ENCODE measurements at regions not wholly inside any gene's neighbourhood (a gene's known extent, or its start where the extent isn't known, plus 50 kb on each side); places are given as distances from the start of the nearest gene placed in this dataset.

DNA sequence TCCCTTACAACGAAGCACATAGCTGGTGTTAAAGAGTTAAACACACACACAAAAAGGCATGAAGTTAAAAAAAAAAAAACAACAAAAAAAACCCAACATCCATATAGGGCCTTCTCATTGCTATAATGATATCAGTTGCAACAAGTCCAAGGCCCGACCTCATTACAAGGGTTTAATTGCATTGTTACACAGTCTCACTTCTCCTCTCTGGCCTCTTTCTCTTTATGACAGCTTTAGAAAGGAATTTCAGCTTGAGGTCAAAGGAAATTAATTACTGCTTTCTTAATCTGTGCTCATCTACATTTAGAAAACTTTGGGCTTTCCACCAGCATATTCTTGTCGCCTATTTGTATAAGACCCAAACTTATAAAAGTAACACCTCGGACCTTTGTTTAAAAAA is 342.1 kb downstream of the NR2F2 start:
- no peak for DNase-seq (ENCODE audit: low read depth)

GRCh38 chr15:96678386-96678785 is 347.9 kb downstream of the NR2F2 start:
- DNase-seq (ENCODE audit: low read depth): no peak

DNA sequence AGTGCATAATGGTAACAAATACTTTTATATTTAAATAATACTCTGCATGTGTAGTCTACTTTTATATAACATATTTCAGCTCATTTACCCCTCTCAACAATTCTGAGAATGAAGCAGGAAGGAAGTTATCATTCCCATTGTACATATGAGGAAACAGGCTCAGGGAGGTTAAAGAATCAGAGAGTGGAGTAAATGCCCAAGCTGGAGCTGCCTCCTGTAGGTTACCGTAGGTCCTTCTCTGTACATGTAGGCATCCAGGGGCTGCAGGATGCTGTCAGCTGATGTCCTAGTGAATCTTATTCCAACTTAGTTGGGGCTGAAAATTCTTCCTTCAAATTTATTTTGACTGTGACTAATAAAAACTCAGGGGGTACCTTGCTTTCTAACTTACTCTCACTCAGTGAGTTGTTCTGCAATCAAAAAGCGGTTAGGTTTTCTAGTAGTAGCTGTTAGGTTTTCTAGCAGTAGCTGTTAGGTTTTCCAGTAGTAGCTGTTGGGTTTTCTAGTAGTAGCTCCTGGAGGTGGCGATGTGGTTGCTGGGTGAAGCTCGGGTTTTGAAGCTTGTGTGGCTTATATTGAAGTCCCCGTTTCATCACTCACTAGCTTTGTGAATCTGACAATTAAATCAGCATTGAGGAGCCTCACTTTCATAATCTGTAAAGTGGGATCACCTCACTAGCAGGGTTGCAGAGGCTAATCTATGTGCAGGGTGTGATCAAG is 357.0 kb downstream of the NR2F2 start:
- DNase-seq (ENCODE audit: low read depth): no peak

DNA sequence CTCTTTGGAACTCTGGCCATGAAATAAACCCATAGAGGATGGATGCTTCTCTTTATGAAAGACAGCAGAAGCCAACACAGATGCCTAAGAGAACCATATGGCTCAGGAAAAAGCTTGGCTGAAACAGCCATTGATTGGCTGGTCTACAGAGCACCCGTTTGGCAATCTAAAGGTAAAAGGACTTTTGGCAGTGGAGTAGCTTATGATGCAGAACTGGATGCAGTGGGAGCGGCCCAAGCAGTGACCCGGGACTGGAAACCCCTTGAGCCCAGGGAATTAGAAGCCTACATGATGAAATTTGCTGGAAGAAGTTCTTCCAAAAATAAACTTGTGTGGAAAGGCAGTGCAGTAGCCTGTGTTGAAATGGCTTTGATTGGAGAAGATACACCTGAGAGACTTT is 360.2 kb downstream of the NR2F2 start:
- no peak for DNase-seq (ENCODE audit: low read depth)

DNA sequence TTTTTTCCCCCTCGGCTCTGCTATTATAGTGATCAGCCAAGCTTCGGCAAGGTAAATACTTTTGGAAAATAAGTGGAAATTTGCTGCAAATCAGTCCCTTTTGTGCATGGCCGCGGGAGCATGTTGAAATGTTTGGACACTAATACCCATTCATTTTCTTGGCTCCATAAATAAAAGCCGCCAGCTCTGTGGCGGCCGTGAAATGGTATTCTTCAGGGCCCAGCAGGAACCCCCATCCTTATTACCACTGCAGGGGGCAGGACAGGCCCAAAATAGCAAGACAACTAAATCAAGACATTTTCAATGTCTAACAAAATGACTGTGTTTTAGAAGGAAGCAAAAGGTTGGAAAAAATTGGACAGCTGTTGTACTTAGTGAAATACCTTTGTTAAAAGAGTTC is 362.3 kb downstream of the NR2F2 start:
- DNase-seq (ENCODE audit: low read depth): no peak

DNA sequence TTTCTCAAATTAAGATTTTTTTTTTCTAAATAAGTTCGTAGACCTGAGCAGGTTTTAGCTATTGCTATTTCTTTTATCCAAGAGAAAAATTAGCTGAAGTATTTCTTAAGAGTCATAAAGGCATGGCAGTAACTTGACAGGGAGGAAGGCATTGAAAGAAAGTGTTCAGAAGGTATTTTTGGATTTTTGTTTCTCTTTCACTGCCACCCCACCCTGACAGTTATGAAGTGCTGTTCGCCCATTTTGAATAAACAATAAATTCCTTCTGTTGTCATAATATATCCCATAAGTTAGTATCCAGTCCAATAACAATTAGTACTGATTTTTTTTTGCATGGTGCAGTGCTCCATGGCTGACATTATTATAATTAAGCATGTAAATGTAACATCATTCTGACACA is 363.0 kb downstream of the NR2F2 start:
- no peak for DNase-seq (ENCODE audit: low read depth)

- DNase-seq (ENCODE audit: low read depth): no peak
Observed at GRCh38 chr15:96693990-96694517, 363.6 kb downstream of the NR2F2 start.

- no peak for DNase-seq (ENCODE audit: low read depth)
Observed at GRCh38 chr15:96695426-96695825, 364.9 kb downstream of the NR2F2 start.

GRCh38 chr15:96699871-96700401 is 369.4 kb downstream of the NR2F2 start:
- no peak for DNase-seq (ENCODE audit: low read depth)

GRCh38 chr15:96700555-96700954 is 370.1 kb downstream of the NR2F2 start:
- no peak for DNase-seq (ENCODE audit: low read depth)

GRCh38 chr15:96701443-96701842 is 370.9 kb downstream of the NR2F2 start:
- DNase-seq (ENCODE audit: low read depth): no peak

DNA sequence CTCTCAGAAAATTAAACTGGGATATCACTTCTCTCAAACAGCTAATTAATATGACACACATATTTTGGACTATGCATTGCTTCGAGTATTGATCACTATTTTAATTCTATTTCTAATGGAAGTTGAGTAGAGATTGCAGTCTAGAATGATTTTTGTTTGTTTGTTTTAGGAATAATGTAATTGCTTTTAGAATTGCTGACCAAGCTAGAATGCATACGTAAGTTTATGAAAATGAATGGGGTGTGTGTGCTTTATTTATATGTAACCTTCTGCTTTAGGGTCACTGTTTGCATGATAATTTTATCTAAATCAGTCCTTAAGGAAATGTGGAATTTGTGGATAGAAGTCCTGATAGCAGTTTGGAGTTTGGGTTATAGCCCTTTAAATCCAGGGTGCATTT is 371.4 kb downstream of the NR2F2 start:
- no peak for DNase-seq (ENCODE audit: low read depth)

GRCh38 chr15:96702589-96702988 is 372.1 kb downstream of the NR2F2 start:
- DNase-seq (ENCODE audit: low read depth): no peak

- DNase-seq (ENCODE audit: low read depth): no peak
Observed at GRCh38 chr15:96703091-96703490, 372.6 kb downstream of the NR2F2 start.

GRCh38 chr15:96703794-96704550 is 373.5 kb downstream of the NR2F2 start:
- DNase-seq (ENCODE audit: low read depth): no peak

DNA sequence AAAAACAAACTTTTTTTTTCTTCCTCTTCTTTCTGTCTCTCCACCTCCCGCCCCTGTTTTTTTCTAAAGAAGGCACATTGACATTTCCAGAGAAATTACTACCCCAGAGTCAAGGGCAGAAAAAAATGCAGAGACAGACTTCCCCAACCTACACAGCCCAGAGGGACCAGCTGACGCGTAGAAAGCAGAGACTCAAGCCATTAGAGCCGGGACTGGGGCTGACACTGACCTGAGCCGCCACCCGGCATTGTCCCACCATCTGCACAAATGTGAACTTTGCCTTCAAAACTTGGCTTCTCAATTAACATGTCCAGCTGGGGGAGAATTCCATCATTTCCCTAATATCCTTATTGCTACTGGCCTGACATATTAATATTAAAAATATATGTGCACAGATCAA is 385.6 kb downstream of the NR2F2 start:
- DNase-seq (ENCODE audit: low read depth): no peak

- DNase-seq (ENCODE audit: low read depth): no peak
Observed at GRCh38 chr15:96716478-96716877, 386.0 kb downstream of the NR2F2 start.

GRCh38 chr15:96720251-96720650 is 389.8 kb downstream of the NR2F2 start:
- DNase-seq (ENCODE audit: low read depth): no peak

DNA sequence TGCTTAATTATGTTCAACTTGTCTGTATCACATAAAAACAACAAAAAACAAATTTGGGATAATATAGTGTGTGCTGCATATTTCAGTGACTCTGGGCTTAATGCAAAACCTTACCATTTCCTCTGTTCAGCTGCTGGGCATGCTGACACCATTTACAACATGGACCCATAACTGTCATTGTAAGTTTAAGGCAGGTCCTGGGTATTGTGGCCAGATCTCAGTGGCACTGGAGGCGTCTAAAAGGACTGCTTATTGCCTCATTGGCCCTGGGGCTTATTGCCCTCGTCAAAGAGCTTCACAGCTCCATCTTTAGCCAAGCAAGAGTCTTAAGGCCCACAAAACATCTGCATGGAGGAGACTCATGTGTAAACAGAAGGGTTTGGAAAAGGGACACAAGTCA is 390.2 kb downstream of the NR2F2 start:
- no peak for DNase-seq (ENCODE audit: low read depth)

DNA sequence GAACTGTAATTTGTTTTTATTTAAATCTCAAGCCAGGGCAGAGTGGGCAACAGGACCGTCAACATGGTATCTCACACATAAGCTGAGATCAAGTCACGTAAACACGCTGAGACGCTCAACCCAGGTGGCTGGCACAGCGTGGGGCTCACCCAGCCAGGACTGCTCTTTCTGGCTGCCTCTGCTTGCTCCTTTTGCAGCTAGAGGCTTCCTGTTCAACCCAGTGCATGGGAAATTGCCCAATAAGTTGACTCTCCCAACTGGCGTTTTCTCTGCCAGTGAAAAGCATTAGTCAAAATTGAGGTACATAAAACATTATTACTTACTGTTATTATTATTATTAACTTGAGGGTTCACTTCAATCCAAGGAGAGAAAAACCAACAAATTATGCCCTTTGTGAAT is 398.1 kb downstream of the NR2F2 start:
- DNase-seq (ENCODE audit: low read depth): no peak

DNA sequence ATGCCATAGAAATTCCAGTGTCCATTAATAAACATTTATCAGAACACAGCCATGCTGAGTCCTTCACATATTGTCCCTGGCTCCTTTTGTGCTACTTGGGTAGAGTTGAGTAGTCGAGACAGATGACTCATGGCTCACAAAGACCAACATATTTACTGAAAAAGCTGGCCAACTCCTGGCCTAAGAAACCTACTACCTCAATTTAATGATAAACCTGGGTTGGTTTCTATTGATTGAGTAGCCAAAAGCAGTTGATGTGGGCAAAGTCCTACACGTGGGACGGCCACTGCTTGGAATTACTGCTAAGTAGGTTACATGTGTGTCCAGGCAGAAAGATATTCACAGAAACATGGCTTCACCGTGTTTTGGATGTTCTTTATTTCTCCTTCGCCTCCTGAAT is 402.2 kb downstream of the NR2F2 start:
- no peak for DNase-seq (ENCODE audit: low read depth)

GRCh38 chr15:96733721-96734120 is 403.2 kb downstream of the NR2F2 start:
- no peak for DNase-seq (ENCODE audit: low read depth)

- no peak for DNase-seq (ENCODE audit: low read depth)
Observed at GRCh38 chr15:96735632-96736240, 405.2 kb downstream of the NR2F2 start.
